Mesendoderm (in vitro differentiated cells): ENCODE measurements at regions not wholly inside any gene's neighbourhood (a gene's known extent, or its start where the extent isn't known, plus 50 kb on each side); places are given as distances from the start of the nearest gene placed in this dataset.

Experiments
- DNase-seq: peaks from one replicate; pipeline ENCODE4 v3.0.0; 2013
- H2AK5ac ChIP-seq: 2 replicates; pipeline ENCODE4 v1.6.1; 2013; ENCODE audit warnings: low read length, inconsistent platforms
- H2BK120ac ChIP-seq: 2 replicates; pipeline ENCODE4 v1.6.1; 2013; ENCODE audit warnings: low read depth, mild to moderate bottlenecking, low read length, moderate library complexity, mixed read lengths
- H2BK15ac ChIP-seq: replicated peaks from 2 replicates; pipeline ENCODE4 v1.6.1; 2013; ENCODE audit warnings: low read depth, mild to moderate bottlenecking, moderate library complexity
- H2BK5ac ChIP-seq: 2 replicates; pipeline ENCODE4 v1.6.1; 2013; ENCODE audit warnings: low read length, inconsistent platforms
- H3K18ac ChIP-seq: 2 replicates; pipeline ENCODE4 v1.6.1; 2013; ENCODE audit warnings: mild to moderate bottlenecking, low read length, mixed read lengths
- H3K23ac ChIP-seq: one replicate; pipeline ENCODE4 v1.6.1; 2013; ENCODE audit warnings: low read length
- H3K27ac ChIP-seq: 2 replicates; pipeline ENCODE4 v1.5.1; 2013; ENCODE audit warnings: low read depth, mild to moderate bottlenecking, inconsistent platforms, low read length, moderate library complexity
- H3K27me3 ChIP-seq: 2 replicates; pipeline ENCODE4 v1.6.1; 2013; ENCODE audit warnings: low read length, control low read depth, mild to moderate bottlenecking, inconsistent platforms; ENCODE audit not compliant: insufficient read depth, poor library complexity
- H3K36me3 ChIP-seq: 2 replicates; pipeline ENCODE4 v1.6.1; 2013; ENCODE audit warnings: low read length, inconsistent platforms; ENCODE audit not compliant: control insufficient read depth, insufficient read depth
- H3K4ac ChIP-seq: one replicate; pipeline ENCODE4 v1.6.1; 2013; ENCODE audit warnings: low read depth, mild to moderate bottlenecking, low read length, moderate library complexity
- H3K4me1 ChIP-seq: 2 replicates; pipeline ENCODE4 v1.6.1; 2013; ENCODE audit warnings: low read depth, low read length, inconsistent platforms; ENCODE audit not compliant: control insufficient read depth
- H3K4me2 ChIP-seq: 2 replicates; pipeline ENCODE4 v1.6.1; 2013; ENCODE audit warnings: low read length
- H3K4me3 ChIP-seq: 2 replicates; pipeline ENCODE4 v1.5.1; 2013; ENCODE audit warnings: mild to moderate bottlenecking, low read length
- H3K56ac ChIP-seq: one replicate; pipeline ENCODE4 v1.6.1; 2013; ENCODE audit warnings: low read length
- H3K79me1 ChIP-seq: 2 replicates; pipeline ENCODE4 v1.6.1; 2013; ENCODE audit warnings: low read length, inconsistent platforms
- H3K79me2 ChIP-seq: 2 replicates; pipeline ENCODE4 v1.6.1; 2013; ENCODE audit warnings: mild to moderate bottlenecking, low read length; ENCODE audit not compliant: control insufficient read depth, insufficient read depth
- H3K9ac ChIP-seq: 2 replicates; pipeline ENCODE4 v1.6.1; 2013; ENCODE audit warnings: low read length, inconsistent platforms
- H4K5ac ChIP-seq: one replicate; pipeline ENCODE4 v1.6.1; 2013; ENCODE audit warnings: low read length
- H4K8ac ChIP-seq: one replicate; pipeline ENCODE4 v1.6.1; 2013; ENCODE audit warnings: low read depth, mild to moderate bottlenecking, control low read depth, low read length, moderate library complexity
- WGBS: extraction: QIAGEN DNeasy Blood & Tissue Kit; methylation state at CpG from one replicate; pipeline ENCODE4 v1.1.7; 2013; ENCODE audit warnings: low lambda C conversion rate, missing lambda C conversion rate; ENCODE audit not compliant: insufficient coverage; ENCODE audit errors: extremely low coverage; 5-methylcytosine and 5-hydroxymethylcytosine counted together

DNA sequence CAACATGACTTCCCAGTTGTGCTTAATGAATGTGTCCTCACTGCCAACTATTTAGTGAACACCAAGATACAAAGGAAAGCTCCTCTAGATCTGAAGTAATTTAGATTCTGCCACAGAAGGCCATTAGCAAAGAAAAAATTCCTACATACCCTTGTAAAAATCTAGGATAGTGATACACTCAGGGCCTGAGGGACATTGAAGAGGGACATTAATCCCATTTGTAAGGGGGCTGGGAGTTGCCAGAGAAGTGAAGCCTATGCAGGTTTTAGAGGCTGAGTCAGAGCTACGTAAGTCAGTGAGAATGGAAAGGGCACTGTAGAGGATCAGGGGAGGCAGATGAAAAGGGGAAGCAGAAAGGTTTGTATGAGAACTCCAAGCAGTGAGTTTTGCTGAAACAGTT is 286.9 kb upstream of the TARS1 start:
- Histone ChIP-seq H3K4me3 (no peak overlapping the region), H3K79me2 (no peaks in the 10 kb centered on the region), H3K56ac (no peak overlapping the region), H2BK5ac (no peak overlapping the region), H3K18ac (no peak overlapping the region), H3K4me2 (no peak overlapping the region), H3K79me1 (no peaks in the 10 kb centered on the region), H3K9ac (no peak overlapping the region), H3K4me1 (no peaks in the 10 kb centered on the region), H2AK5ac (no peak overlapping the region), H3K27me3 (no peaks in the 10 kb centered on the region), H3K4ac (no peak overlapping the region), H4K5ac (no peak overlapping the region), H3K36me3 (no peaks in the 10 kb centered on the region), H4K8ac (no peak overlapping the region), H3K23ac (no peak overlapping the region), H2BK15ac (no peak overlapping the region), H2BK120ac (no peak overlapping the region), H3K27ac (no peak overlapping the region)
- no CpG with 5 or more reads among the region's 1 CpG for WGBS
- DNase-seq, result peak; percentile 2

DNA sequence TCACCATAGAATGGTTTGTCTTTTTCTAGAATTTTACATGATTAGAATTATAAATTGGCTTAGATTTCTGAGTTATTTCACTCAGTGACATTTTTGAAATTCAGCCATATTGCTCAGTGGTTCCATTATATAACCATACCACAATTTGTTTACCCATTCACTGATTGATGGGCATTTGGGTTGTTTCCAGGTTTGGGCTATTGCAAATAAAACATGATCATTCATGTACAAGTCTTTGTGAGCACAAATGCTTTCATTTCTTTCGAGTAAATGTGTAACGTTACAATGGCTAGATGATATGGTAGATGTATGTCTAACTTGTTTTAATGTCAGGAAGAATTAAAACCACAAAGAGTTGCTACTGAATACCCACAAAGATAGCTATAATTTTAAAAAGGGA is 279.9 kb upstream of the TARS1 start:
- H3K18ac ChIP-seq, result no peak overlapping the region
- no peak overlapping the region for H3K23ac ChIP-seq
- H2BK120ac ChIP-seq, result no peak overlapping the region
- H3K4me3 ChIP-seq, result no peak overlapping the region
- no peaks in the 10 kb centered on the region for H3K36me3 ChIP-seq
- H4K8ac ChIP-seq, result no peak overlapping the region
- no CpG with 5 or more reads among the region's 2 CpGs for WGBS
- no peaks in the 10 kb centered on the region for H3K79me2 ChIP-seq
- H2AK5ac ChIP-seq, result no peak overlapping the region
- H3K56ac ChIP-seq, result no peak overlapping the region
- H3K4me1 ChIP-seq, result no peaks in the 10 kb centered on the region
- no peak overlapping the region for H2BK15ac ChIP-seq
- H4K5ac ChIP-seq, result no peak overlapping the region
- H3K4ac ChIP-seq, result no peak overlapping the region
- no peak overlapping the region for H3K27ac ChIP-seq
- H2BK5ac ChIP-seq, result no peak overlapping the region
- H3K79me1 ChIP-seq, result no peaks in the 10 kb centered on the region
- no peak for DNase-seq
- no peak overlapping the region for H3K9ac ChIP-seq
- H3K27me3 ChIP-seq, result no peaks in the 10 kb centered on the region
- no peak overlapping the region for H3K4me2 ChIP-seq

DNA sequence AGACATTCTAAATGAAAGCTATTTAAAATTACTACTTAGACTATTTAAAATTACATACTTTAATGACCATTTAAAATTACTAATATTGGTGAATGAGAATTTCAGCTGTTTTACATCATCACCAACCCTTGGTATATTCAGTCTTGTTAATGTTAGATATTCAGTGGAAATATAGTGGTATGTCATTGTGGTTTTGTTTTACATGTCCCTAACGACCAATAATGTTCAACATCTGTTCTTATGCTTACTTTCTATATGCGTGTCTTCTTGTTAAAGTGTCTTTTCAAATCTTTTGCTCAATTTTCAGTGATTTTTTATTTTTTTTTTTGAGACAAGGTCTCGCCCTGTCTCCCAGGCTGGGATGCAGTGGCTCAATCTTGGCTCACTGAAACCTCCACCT is 279.3 kb upstream of the TARS1 start:
- Histone ChIP-seq H2BK120ac (no peak overlapping the region), H3K9ac (no peak overlapping the region), H3K4me1 (no peaks in the 10 kb centered on the region), H3K4me3 (no peak overlapping the region), H3K27ac (no peak overlapping the region), H3K4me2 (no peak overlapping the region), H3K23ac (no peak overlapping the region), H2BK15ac (no peak overlapping the region), H3K56ac (no peak overlapping the region), H3K36me3 (no peaks in the 10 kb centered on the region), H3K79me2 (no peaks in the 10 kb centered on the region), H4K5ac (no peak overlapping the region), H3K79me1 (no peaks in the 10 kb centered on the region), H3K18ac (no peak overlapping the region), H3K4ac (no peak overlapping the region), H4K8ac (no peak overlapping the region), H2AK5ac (no peak overlapping the region), H2BK5ac (no peak overlapping the region), H3K27me3 (no peaks in the 10 kb centered on the region)
- no peak for DNase-seq
- no CpG with 5 or more reads among the region's 3 CpGs for WGBS

DNA sequence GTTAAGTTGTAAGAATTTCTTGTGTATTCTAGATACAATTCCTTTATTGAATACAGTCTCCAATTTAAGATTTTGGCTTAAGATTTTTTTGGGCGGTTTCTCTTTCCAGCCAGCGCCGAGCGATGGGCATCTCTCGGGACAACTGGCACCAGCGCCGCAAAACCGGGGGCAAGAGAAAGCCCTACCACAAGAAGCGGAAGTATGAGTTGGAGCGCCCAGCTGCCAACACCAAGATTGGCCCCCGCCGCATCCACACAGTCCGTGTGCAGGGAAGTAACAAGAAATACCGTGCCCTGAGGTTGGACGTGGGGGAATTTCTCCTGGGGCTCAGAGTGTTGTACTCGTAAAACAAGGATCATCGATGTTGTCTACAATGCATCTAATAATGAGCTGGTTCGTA is 278.7 kb upstream of the TARS1 start:
- no CpG with 5 or more reads among the region's 18 CpGs for WGBS
- no peaks in the 10 kb centered on the region for H3K79me2 ChIP-seq

DNA sequence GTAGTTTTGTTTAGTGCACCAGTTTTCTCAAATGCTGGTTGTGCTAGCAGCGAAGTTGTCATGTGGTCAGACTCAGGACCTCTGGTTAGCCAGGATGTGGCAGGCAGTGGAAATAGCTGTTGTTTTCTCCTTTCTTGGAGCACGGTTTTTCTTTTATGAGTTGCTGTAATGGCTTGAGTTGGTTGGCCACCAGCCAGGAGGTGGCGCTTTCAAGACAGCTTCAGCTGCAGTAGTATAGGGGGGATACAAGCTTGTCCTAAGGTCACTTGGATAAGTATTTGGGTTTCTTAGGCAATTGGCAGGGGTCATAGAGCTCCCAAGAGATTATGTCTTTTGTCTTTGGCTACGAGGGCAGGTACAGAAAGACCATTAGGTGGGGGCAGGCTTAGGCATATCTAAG is 274.2 kb upstream of the TARS1 start:
- Histone ChIP-seq H3K4ac (no peak overlapping the region), H3K56ac (no peak overlapping the region), H2BK5ac (no peak overlapping the region), H2BK15ac (no peak overlapping the region), H2BK120ac (no peak overlapping the region), H3K18ac (no peak overlapping the region), H4K5ac (no peak overlapping the region), H3K9ac (no peak overlapping the region), H4K8ac (no peak overlapping the region), H3K4me2 (no peak overlapping the region), H3K79me2 (no peaks in the 10 kb centered on the region), H3K27ac (no peak overlapping the region), H3K27me3 (no peaks in the 10 kb centered on the region), H3K79me1 (no peaks in the 10 kb centered on the region), H3K4me3 (no peak overlapping the region), H2AK5ac (no peak overlapping the region), H3K36me3 (no peaks in the 10 kb centered on the region), H3K23ac (no peak overlapping the region), H3K4me1 (no peaks in the 10 kb centered on the region)
- no CpG with 5 or more reads among the region's 4 CpGs for WGBS
- DNase-seq, result peak; percentile 22

More for the DNA sequence above, 278.7 kb upstream of the TARS1 start:
- Histone ChIP-seq H3K79me1 (no peaks in the 10 kb centered on the region), H3K4me2 (no peak overlapping the region), H4K5ac (no peak overlapping the region), H3K36me3 (no peaks in the 10 kb centered on the region), H3K27me3 (no peaks in the 10 kb centered on the region), H3K56ac (no peak overlapping the region), H2BK15ac (no peak overlapping the region), H3K18ac (no peak overlapping the region), H3K27ac (no peak overlapping the region), H3K23ac (no peak overlapping the region), H2BK5ac (no peak overlapping the region), H4K8ac (no peak overlapping the region), H3K9ac (no peak overlapping the region), H3K4ac (no peak overlapping the region), H3K4me3 (no peak overlapping the region), H2BK120ac (no peak overlapping the region), H3K4me1 (no peaks in the 10 kb centered on the region), H2AK5ac (no peak overlapping the region)
- no peak for DNase-seq

DNA sequence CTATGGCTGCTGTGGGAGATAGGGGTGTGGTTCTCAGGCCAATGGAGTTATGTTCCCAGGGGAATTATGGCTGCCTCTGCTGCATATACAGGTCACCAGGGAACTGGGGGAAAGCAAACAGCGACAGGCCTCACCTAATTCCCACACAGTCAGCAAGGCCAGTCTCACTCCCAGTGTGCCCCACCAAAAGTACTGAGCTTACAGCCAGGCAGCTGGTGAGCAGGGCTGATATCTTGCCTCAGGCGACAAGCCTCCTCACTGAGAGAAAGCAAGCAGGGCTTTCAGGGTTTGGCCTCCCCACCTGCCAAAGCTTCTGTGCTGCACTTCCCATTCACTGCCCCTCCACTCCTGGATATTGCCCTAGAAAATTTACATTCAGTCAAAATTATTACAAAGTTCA is 273.8 kb upstream of the TARS1 start:
- H3K4me1 ChIP-seq, result no peaks in the 10 kb centered on the region
- no peak overlapping the region for H3K56ac ChIP-seq
- H3K4me2 ChIP-seq, result no peak overlapping the region
- no peak overlapping the region for H3K4me3 ChIP-seq
- H3K23ac ChIP-seq, result no peak overlapping the region
- H3K27ac ChIP-seq, result no peak overlapping the region
- H2BK120ac ChIP-seq, result no peak overlapping the region
- DNase-seq, result peak; percentile 9
- no peak overlapping the region for H2BK5ac ChIP-seq
- no peak overlapping the region for H4K5ac ChIP-seq
- no peak overlapping the region for H3K9ac ChIP-seq
- no peak overlapping the region for H3K18ac ChIP-seq
- no peak overlapping the region for H2BK15ac ChIP-seq
- no CpG with 5 or more reads among the region's 2 CpGs for WGBS
- H3K4ac ChIP-seq, result no peak overlapping the region
- H3K79me1 ChIP-seq, result no peaks in the 10 kb centered on the region
- no peaks in the 10 kb centered on the region for H3K79me2 ChIP-seq
- no peaks in the 10 kb centered on the region for H3K36me3 ChIP-seq
- no peak overlapping the region for H4K8ac ChIP-seq
- no peak overlapping the region for H2AK5ac ChIP-seq
- no peaks in the 10 kb centered on the region for H3K27me3 ChIP-seq
